Ramos (cell line): ENCODE measurements at regions not wholly inside any gene's neighbourhood (a gene's known extent, or its start where the extent isn't known, plus 50 kb on each side); places are given as distances from the start of the nearest gene placed in this dataset.

Experiments
- in situ Hi-C: fragments of 300-500 bp; cut with MboI; formaldehyde crosslinking; loops from one replicate; pipeline ENCODE4 v1.14.3; 2022; ENCODE audit warnings: low sequenced_read_pairs; ENCODE audit not compliant: unreplicated experiment

GRCh38 chr10:88104223-88104622 lies 240.8 kb downstream of the PTEN start:
- in situ Hi-C loops: no loop called here

DNA sequence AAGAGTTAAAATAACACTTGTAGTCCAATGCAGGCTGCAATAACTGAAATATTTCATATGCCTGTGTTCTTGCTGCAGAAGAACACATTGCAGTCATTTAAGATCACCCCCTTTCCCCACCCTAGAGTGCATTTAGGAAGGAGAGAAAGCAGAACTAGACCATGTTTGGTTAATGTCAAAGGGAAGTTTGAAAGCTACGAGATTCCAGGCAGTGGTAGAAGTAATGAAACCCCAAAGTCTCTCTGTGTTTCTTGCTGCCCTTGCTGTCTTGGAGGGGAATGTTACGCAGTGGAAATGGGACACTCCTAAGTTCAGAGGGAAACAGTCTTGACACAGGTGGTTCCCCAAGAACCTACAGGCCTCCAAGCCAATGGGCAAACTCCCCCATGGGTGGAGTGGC lies 242.9 kb downstream of the PTEN start:
- in situ Hi-C loops: no loop called here

GRCh38 chr10:88107296-88108097 lies 244.1 kb downstream of the PTEN start:
- in situ Hi-C loops: no loop called here

GRCh38 chr10:88108115-88108610 lies 244.7 kb downstream of the PTEN start:
- in situ Hi-C loops: no loop called here

DNA sequence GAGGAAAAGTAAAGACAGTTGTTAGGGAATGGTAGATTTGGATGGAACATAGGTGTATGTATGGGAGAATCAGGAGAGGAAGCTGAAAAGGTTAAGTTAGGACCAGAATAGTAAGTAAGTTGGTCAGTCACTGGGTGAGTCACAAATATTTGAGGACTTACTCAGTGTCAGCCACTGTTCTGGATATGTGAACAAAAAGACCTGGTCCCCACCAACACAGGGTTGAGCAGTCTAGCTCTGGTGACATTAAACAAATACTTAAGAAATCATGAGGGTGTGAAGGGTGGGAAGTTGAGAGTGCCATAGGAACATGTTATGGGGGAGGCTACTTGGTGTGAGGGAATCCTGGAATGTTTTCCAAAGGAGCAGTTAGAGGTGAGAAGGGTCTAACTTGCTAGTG lies 246.9 kb downstream of the PTEN start:
- in situ Hi-C loops: loop anchor here (5.0 to 10.0 kb wide), 2 partner anchors 248 to 284 kb away; partner anchors contain the start of genes KLLN and PTEN

DNA sequence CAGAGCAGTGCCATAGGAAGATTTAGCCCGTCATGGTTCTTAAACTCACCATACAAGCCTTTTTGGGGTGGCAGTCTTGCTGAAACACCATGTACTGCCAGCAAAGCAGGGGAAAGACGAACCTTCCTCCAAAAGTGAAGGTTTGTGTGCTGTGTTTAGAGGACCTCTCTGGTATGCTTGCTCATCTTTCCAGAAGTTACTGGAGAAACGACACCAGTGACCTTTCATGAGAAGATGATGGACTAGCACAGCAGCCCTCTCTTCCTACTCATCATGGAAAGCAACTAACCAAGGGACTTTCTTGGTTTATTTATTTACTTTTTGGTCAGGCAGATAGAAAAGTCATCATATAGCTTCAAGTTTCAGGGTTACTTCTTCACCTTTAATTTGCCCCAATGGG lies 247.4 kb downstream of the PTEN start:
- in situ Hi-C loops: loop anchor here (5.0 to 10.0 kb wide), 2 partner anchors 249 to 284 kb away; partner anchors contain the start of genes KLLN and PTEN

DNA sequence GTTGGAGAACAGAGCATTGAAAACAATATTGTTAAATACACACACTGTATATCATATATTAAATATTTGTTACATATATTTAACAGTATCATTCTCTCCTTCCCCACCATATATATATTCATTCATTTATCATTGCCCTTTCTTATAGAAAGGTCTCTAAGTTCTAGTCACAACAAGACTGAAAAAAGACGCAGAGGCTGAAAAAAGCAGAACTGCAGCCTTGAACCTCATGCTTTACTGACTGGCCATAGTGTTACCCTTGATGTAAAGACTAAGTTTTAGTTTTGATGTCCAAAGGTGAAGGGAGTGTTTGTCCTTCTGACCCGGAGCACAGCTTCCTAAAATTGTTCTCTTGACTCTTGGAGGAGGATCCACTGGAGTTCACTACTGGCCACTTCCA lies 247.9 kb downstream of the PTEN start:
- in situ Hi-C loops: loop anchor here (5.0 to 10.0 kb wide), 2 partner anchors 249 to 284 kb away; partner anchors contain the start of genes KLLN and PTEN

- in situ Hi-C loops: loop anchor here (5.0 to 10.0 kb wide), 2 partner anchors 251 to 282 kb away; partner anchors contain the start of genes KLLN and PTEN
Measured at GRCh38 chr10:88113232-88113631, 249.8 kb downstream of the PTEN start.

GRCh38 chr10:88113657-88114272 lies 250.3 kb downstream of the PTEN start:
- in situ Hi-C loops: loop anchor here (5.0 to 10.0 kb wide), 2 partner anchors 251 to 281 kb away; partner anchors contain the start of genes KLLN and PTEN

DNA sequence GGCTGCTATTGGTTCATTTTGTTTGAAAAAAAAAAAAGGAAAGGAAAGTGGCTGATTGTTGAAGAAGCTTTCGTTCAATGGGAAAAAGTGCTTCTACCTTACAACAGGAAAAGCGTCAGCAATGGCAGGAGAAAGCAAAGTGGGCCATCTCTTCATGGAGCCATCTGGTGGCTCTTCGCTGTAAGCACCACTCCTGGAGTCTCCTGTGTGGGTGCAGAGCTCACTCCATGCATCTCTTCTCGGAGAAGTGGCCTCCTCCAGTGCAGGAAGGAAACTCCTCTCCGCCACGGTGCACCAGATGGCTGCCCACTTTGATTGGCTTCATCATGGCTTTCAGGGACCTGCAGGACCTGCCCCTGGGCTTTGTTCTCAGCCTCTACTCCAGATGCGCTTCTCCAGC lies 250.9 kb downstream of the PTEN start:
- in situ Hi-C loops: loop anchor here (5.0 to 10.0 kb wide), 2 partner anchors 252 to 280 kb away; partner anchors contain the start of genes KLLN and PTEN

GRCh38 chr10:88115407-88115806 lies 252.0 kb downstream of the PTEN start:
- in situ Hi-C loops: loop anchor here (10.0 kb wide), 1 partner anchor 279 kb away; no protein-coding TSS in a partner anchor

- in situ Hi-C loops: loop anchor here (10.0 kb wide), 1 partner anchor 279 kb away; no protein-coding TSS in a partner anchor
Measured at GRCh38 chr10:88115968-88116367, 252.5 kb downstream of the PTEN start.

GRCh38 chr10:88116481-88116880 lies 253.1 kb downstream of the PTEN start:
- in situ Hi-C loops: loop anchor here (10.0 kb wide), 1 partner anchor 278 kb away; no protein-coding TSS in a partner anchor

GRCh38 chr10:88116971-88117626 lies 253.7 kb downstream of the PTEN start:
- in situ Hi-C loops: loop anchor here (10.0 kb wide), 1 partner anchor 278 kb away; no protein-coding TSS in a partner anchor

DNA sequence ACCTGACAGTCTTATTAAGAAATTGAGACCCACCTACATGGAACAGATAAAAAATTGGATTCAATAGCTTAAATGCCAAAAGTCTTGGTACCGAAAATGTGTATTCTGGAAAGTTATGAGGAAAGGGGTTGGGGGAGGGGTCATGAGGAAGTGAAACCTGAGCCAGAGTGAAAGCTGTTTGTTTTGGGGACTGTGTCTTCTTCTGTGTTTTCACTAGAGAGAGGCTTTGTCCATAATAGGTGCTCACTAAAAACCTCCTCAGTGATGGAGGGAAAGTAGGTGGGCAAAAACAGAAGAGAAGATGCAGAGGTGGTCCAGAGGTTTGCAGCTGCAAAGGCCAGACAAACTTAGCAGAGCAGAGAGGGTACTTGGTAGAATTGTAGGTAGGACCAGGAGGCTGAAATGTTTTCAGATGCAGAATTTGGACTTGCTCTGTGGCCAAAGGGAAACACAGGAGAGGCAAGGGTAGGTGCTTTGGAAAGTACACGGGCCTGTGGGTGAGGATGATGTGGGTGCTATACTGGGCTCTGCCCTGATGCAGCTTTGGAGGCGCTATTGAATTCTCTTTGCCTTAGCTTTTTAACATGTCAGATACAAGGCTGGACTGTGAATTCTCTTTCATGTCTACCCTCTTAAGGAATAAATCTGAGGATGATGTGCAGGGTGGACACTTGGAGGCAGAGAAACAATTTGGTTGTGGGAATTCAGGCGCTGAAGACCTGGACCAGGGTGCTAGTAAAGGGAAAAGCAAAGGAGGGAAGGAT lies 254.6 kb downstream of the PTEN start:
- in situ Hi-C loops: loop anchor here (10.0 kb wide), 1 partner anchor 277 kb away; no protein-coding TSS in a partner anchor

GRCh38 chr10:88118729-88119128 lies 255.3 kb downstream of the PTEN start:
- in situ Hi-C loops: loop anchor here (10.0 kb wide), 1 partner anchor 276 kb away; no protein-coding TSS in a partner anchor

- in situ Hi-C loops: loop anchor here (10.0 kb wide), 1 partner anchor 276 kb away; no protein-coding TSS in a partner anchor
Measured at GRCh38 chr10:88119160-88119559, 255.7 kb downstream of the PTEN start.

- in situ Hi-C loops: no loop called here
Measured at GRCh38 chr10:88120075-88120474, 256.6 kb downstream of the PTEN start.

GRCh38 chr10:88120599-88121333 lies 257.3 kb downstream of the PTEN start:
- in situ Hi-C loops: no loop called here
